NCI-H1417 (cell line): ENCODE measurements at regions not wholly inside any gene's neighbourhood (a gene's known extent, or its start where the extent isn't known, plus 50 kb on each side); places are given as distances from the start of the nearest gene placed in this dataset.
"Not testable (repeated sequence)": the region's sequence is repeated elsewhere in the genome, so short reads cannot be mapped to it uniquely, and the experiment has no call there.

ENCODE experiments used
- DNase-seq, 3 experiments: peaks; one replicate each; lab custom pipeline; 2025; lab: John Stamatoyannopoulos, UW

GRCh38 chr9:108073823-108074222, 584.3 kb upstream of the KLF4 start:
- DNase-seq = no peak

GRCh38 chr9:108072740-108073139, 583.2 kb upstream of the KLF4 start:
- no peak for DNase-seq

- DNase-seq = no peak
Observed at GRCh38 chr9:108070861-108071260, 581.3 kb upstream of the KLF4 start.

GRCh38 chr9:108069991-108070390, 580.4 kb upstream of the KLF4 start:
- DNase-seq = no peak

GRCh38 chr9:108062680-108063079, 573.1 kb upstream of the KLF4 start:
- no peak for DNase-seq

- DNase-seq = no peak
Observed at GRCh38 chr9:108060175-108060574, 570.6 kb upstream of the KLF4 start.

DNA sequence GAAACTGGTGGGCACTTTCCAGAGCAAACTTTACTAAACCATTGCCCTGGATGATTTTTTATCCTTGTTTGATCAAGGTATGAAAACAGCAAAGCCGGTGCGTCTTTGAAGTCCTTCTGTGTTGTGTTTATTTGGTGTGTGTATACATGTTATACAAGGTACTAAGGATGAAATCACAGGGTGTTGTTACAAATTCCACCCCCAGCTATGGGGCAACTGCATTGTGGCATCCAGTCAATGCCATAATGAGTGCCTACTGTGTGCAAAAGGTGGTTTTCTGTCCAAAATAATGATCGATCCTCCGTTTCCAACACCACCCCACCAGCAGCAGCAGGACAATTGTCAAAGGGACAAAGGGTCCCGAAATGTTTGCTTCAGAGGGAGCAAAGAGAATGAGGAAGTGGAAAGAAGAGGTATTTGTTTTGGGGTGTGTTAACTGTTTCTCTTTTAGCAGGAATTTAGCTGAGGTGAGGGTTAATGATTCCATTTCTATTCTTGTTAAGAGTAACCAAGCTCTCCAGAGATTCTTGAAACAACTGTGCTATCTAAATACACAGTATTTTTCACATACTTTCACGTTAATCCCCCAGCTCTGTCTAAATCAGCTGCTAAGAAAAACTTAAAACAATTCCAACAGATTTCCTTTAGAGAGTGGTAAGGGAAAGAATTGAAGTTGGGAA, 568.7 kb upstream of the KLF4 start:
- DNase-seq = no peak

DNA sequence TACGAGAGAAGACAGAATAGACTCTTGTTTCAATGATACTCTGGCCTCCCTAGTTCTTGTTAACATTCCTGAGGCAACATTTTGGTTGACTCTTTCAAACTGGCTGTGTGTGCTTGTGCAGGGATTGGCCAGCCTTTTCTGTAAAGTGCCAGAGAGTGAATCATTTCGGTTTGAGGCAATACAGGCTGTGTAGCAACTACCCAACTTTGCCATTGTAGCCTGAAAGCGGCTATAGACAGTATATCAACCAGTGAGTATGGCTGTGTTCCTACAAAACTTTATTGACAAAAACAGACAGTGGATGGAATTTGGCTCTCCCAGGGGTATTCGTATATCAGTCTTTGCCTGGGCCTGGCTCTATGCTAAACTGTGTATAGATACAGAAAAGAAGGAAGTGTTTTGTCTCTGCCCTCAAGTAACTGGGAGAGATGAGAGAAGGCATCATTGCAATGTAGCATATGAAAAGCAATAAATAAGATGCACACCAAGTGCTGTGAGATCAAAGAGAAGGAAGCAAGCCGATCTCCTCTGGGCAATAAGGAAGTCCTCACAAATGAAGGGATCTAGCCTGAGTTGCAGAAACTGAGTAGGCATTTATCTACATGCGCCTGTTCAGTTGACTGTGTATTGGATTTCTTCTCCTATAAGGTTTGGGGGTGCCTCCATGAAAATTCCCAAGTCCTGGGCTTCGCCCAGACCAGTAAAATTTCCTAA, 568.0 kb upstream of the KLF4 start:
- no peak for DNase-seq

DNA sequence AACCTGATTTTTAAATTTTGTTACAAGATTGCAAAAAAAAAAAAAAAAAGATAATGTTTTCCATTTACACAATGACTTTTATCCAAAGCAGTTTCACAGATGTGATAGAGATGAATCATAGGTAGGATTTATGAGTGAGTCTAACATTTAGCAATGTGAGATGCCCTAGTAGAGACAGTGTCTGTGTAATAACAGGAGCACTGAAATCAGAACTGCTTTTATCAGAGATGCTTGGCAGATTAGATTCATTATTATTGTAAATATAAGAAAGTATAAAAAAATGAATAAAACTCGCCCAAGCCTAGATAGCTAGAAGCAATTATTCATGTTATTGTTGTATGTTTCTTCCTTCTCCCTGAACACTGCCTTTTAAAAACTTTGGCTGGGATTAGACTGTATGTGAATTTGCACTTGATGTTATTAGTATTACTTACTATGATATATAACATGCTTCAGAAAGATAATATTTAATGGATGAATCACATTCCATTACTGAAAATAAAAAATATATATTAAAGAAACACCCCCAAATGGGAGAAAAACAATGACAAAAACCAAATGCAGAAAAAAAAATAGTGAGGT, 567.3 kb upstream of the KLF4 start:
- DNase-seq = no peak

DNA sequence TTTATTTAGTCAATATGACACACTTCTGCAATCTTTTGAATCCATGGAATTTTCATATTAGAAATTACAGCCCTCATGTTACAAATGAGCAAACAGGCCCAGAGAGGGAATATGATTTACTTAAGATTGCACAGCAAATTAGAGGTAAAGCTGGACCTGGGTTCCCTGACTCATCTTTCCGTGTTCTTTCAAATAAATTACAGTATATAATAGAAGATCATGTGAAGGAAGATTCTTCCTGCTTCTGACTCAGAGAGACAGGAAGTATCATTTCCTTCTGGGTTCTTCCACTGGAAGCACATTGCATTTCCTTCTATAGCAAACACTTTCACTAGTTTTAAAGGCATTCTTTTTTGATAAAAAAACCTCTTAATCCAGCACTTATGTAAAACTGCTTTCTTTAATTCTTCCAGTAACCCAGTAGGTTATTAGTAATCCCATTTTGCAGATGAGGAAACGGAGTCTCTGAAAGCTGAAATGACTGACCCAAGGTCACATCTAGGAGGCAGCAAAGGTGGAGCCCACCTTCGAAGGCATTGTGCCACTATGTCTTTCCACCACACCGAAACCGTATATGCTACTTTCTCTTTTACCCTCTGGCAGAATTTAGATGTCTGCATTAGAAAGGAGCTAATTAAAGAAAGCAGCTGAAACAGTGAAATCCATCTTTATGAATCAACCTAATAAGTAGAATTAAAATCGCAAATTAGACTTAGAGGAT, 566.7 kb upstream of the KLF4 start:
- no peak for DNase-seq

DNA sequence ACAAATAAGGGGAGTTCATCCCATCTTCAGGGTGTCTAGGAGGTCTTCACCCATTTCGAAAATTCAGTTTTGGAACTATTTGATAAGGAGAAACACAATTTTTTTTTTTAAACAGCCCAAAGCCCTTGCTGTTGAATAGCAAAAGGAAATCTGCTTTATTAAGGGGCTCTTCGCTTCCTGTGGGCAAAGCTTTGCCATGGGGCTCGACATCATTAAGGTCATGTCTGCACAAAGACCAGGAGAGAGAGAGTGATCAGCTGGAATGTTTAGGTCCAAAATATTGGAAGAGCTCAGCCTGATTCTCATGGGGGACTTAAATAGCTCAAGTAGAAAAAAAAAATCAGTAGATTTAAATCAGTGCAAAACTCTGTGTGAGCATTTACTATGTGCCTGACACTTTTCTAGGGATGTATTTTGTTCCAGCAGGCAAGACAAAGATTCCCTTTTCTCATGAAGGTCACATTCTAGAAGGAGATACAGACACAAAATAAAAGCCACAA, 564.6 kb upstream of the KLF4 start:
- no peak for DNase-seq

GRCh38 chr9:108053555-108054061, 564.0 kb upstream of the KLF4 start:
- peak in 1 of 3 experiments; percentile 70 for DNase-seq

DNA sequence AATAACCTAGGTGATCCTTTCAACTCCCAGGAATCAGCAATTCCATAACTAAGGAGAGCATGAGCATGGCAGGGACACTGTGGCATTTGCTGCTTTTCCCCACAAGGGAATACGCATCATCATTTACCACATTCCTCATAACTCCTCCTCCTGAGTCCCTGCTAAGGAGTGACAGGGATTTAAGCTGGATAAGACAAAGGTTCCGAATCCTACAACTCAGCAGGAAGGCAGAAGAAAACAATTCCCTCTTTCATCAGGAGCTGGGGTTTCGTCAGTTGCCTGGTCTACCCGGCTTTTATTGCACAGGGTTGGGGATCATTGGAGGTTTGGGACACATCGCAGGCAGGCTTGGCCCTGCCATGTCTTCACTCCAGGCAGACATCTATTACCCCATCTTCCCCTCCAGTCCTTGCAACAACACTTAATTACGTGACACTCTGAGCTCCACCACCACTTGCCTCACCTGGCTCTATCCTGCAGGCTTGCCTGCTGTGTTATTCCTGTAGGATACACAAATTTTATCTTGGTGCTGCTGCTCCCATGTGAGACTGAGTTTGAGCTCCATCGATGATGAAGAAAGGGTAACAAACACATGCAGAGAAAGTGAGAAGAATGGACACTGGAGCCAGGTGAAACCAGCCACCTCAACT, 563.0 kb upstream of the KLF4 start:
- DNase-seq = no peak

- no peak for DNase-seq
Observed at GRCh38 chr9:108050894-108051293, 561.3 kb upstream of the KLF4 start.

DNA sequence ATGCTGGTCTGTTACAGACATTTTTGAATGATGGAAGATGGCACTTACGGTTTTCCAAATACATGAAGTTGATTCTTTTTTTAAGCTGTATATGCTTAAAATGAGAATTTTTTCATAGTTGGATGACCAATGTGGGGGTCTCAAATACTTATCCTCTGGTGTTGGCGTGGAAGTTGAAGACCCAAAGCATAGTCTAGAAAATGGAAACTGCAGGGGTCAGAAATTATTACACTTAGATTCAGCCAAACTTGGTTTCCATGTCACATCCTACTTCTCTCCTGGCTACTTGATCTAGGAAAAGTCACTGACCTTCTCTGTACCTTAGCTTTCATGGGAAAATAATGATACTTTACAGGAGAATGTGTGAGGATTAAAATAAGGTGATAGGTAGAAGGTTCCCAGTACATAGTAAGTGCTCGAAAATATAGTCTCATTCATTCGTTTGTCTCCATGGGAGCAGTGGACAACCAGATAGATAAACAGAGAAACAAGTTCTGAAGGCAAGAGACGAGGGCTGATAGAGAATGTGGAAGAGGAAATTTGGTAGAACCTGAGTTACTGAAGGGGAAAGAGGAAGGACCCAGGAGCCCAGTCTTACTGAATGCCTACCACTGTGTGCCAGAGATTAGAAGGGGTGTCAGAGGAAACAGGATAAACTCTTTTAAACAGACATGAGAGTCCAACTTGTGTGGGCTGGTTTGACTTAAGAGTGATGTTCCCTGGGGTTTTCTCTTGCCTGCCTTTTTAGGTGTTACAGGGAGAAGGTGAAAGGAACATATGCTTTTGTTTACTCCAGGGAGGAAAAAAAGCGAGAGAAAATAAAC, 560.3 kb upstream of the KLF4 start:
- no peak for DNase-seq

- DNase-seq = no peak
Observed at GRCh38 chr9:108049026-108049607, 559.5 kb upstream of the KLF4 start.

- no peak for DNase-seq
Observed at GRCh38 chr9:108048406-108049025, 558.9 kb upstream of the KLF4 start.

GRCh38 chr9:108047777-108048176, 558.2 kb upstream of the KLF4 start:
- not testable (repeated sequence) for DNase-seq

- no peak for DNase-seq
Observed at GRCh38 chr9:108047264-108047663, 557.7 kb upstream of the KLF4 start.

DNA sequence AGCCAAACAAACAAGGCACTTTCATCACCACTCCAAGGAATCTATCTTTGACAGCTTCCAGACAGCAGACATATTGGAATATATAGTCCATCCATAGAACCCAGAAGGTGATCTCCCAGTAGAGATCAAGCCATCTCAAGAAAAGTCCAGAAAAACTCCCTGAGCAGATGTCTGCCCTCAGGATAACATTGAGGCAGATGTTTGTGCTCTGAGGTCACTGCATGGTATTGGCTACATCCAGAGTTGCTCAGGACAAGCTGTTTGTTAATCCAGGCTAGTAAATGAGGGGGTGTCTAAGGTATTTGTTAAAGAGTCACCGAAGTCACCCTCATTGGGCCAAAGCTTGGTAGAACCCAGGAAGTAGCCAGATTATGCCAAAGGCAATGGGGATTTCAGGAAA, 556.3 kb upstream of the KLF4 start:
- no peak for DNase-seq
